Keratinocyte (primary cell): ENCODE measurements at regions not wholly inside any gene's neighbourhood (a gene's known extent, or its start where the extent isn't known, plus 50 kb on each side); places are given as distances from the start of the nearest gene placed in this dataset.

Experiments
- EZH2 ChIP-seq: IDR thresholded peaks from one replicate; pipeline ENCODE4 v1.6.1; 2012; ENCODE audit warnings: inconsistent platforms, mild to moderate bottlenecking, low read length, moderate library complexity
- TF ChIP-seq, protein P1 (sequence below), 3 experiments: IDR thresholded peaks in 1 of 3; conservative IDR thresholded peaks in 1 of 3; optimal IDR thresholded peaks in 1 of 3; 2 replicates in 2 of 3; 3 replicates in 1 of 3; pipeline versions ENCODE3 to v1.5.1; 2011; ENCODE audit warnings: low read length in 3 of 3, mild to moderate bottlenecking in 3 of 3, moderate library complexity in 2 of 3, control low read depth in 1 of 3, inconsistent platforms in 1 of 3; ENCODE audit not compliant: insufficient read depth in 2 of 3; ENCODE audit errors: extremely low read depth in 1 of 3

DNA sequence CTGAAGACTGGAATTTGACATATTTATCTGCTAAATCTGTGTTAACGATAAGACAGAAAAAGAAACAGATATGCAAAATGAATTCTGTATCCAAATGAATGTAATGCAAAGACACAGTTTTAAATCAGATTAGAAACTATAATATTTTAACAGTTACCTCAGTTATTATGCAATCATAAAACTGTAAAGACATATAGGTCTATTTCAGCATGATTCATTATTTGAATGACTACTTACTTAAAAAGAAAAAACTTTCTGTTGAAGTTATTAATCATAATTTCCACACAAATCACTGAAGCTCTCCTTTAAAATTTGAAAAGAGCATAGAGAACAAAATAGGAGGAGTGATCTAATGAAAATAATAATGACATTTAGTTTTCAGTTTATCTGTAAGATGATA lies 742.6 kb downstream of the FSCB start:
- TF ChIP-seq, protein P1, sequence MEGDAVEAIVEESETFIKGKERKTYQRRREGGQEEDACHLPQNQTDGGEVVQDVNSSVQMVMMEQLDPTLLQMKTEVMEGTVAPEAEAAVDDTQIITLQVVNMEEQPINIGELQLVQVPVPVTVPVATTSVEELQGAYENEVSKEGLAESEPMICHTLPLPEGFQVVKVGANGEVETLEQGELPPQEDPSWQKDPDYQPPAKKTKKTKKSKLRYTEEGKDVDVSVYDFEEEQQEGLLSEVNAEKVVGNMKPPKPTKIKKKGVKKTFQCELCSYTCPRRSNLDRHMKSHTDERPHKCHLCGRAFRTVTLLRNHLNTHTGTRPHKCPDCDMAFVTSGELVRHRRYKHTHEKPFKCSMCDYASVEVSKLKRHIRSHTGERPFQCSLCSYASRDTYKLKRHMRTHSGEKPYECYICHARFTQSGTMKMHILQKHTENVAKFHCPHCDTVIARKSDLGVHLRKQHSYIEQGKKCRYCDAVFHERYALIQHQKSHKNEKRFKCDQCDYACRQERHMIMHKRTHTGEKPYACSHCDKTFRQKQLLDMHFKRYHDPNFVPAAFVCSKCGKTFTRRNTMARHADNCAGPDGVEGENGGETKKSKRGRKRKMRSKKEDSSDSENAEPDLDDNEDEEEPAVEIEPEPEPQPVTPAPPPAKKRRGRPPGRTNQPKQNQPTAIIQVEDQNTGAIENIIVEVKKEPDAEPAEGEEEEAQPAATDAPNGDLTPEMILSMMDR (optimal IDR thresholded peaks at IDR 0.05 in 1 of 3, IDR thresholded peaks at IDR 0.05 in 1 of 3, conservative IDR thresholded peaks at IDR 0.05 in 1 of 3; ENCODE audit: extremely low read depth in 1 of 3, insufficient read depth in 2 of 3, low read length in 3 of 3) = no peak
- TF ChIP-seq EZH2 = no peak
